Neural crest cell (in vitro differentiated cells): ENCODE measurements at regions not wholly inside any gene's neighbourhood (a gene's known extent, or its start where the extent isn't known, plus 50 kb on each side); places are given as distances from the start of the nearest gene placed in this dataset.

Source experiments
- DNase-seq: peaks from one replicate; pipeline ENCODE4 v3.0.0; 2021; ENCODE audit warnings: low read depth, mixed read lengths, low spot score
- H3K27ac Mint-ChIP-seq: one replicate; pipeline ENCODE4 v1.8.0; 2021; ENCODE audit warnings: mild to moderate bottlenecking, mixed read lengths; ENCODE audit not compliant: unreplicated experiment
- H3K27me3 Mint-ChIP-seq: 2 replicates; pipeline ENCODE4 v1.8.0; 2021; ENCODE audit warnings: low read depth, mild to moderate bottlenecking, mixed read lengths
- H3K36me3 Mint-ChIP-seq: 2 replicates; pipeline ENCODE4 v1.8.0; 2021; ENCODE audit warnings: low read depth, mild to moderate bottlenecking, mixed read lengths
- H3K4me1 Mint-ChIP-seq: 2 replicates; pipeline ENCODE4 v1.8.0; 2021; ENCODE audit warnings: mixed read lengths
- H3K4me3 Mint-ChIP-seq: one replicate; pipeline ENCODE4 v1.8.0; 2021; ENCODE audit warnings: mild to moderate bottlenecking, mixed read lengths
- H3K9me3 Mint-ChIP-seq: 2 replicates; pipeline ENCODE4 v1.8.0; 2021; ENCODE audit warnings: mixed read lengths
- CTCF ChIP-seq: fragments of 200-600 bp; sonication (generic); conservative IDR thresholded peaks from 2 replicates; pipeline ENCODE4 v1.5.0; 2021; ENCODE audit warnings: antibody characterized with exemption, mild to moderate bottlenecking

- H3K4me3 Mint-ChIP-seq = no peak overlapping the region
- TF ChIP-seq CTCF = no peak
- no peak for DNase-seq
- no peaks in the 10 kb centered on the region for H3K27me3 Mint-ChIP-seq
- peaks cover 3% of the 10 kb centered on the region for H3K9me3 Mint-ChIP-seq
- no peaks in the 10 kb centered on the region for H3K4me1 Mint-ChIP-seq
- H3K36me3 Mint-ChIP-seq = no peaks in the 10 kb centered on the region
- H3K27ac Mint-ChIP-seq = no peak overlapping the region
Measured at GRCh38 chrX:127390316-127390715, 570.8 kb downstream of the PRR32 start.

GRCh38 chrX:127389900-127390299 lies 570.4 kb downstream of the PRR32 start:
- no peaks in the 10 kb centered on the region for H3K27me3 Mint-ChIP-seq
- H3K27ac Mint-ChIP-seq = no peak overlapping the region
- no peaks in the 10 kb centered on the region for H3K4me1 Mint-ChIP-seq
- H3K36me3 Mint-ChIP-seq = no peaks in the 10 kb centered on the region
- H3K4me3 Mint-ChIP-seq = no peak overlapping the region
- no peak for TF ChIP-seq CTCF
- no peaks in the 10 kb centered on the region for H3K9me3 Mint-ChIP-seq
- no peak for DNase-seq
